Myocyte (in vitro differentiated cells): ENCODE measurements at regions not wholly inside any gene's neighbourhood (a gene's known extent, or its start where the extent isn't known, plus 50 kb on each side); places are given as distances from the start of the nearest gene placed in this dataset.

Source experiments
- DNase-seq: peaks from one replicate; pipeline ENCODE4 v3.0.0-alpha.2; 2012; ENCODE audit warnings: low read depth

GRCh38 chr10:105921348-105921747, 1243.2 kb downstream of the SORCS1 start:
- no peak for DNase-seq

GRCh38 chr10:105914432-105914831, 1250.1 kb downstream of the SORCS1 start:
- DNase-seq, result no peak

- no peak for DNase-seq
These were observed 1255.8 kb downstream of the SORCS1 start for GRCh38 chr10:105908701-105909100.

GRCh38 chr10:105885495-105885894, 1244.4 kb downstream of the SORCS3 start:
- DNase-seq, result no peak

- no peak for DNase-seq
These were observed 1238.3 kb downstream of the SORCS3 start for GRCh38 chr10:105879401-105879800.

GRCh38 chr10:105875050-105875449, 1234.0 kb downstream of the SORCS3 start:
- no peak for DNase-seq

GRCh38 chr10:105872665-105873064, 1231.6 kb downstream of the SORCS3 start:
- no peak for DNase-seq

- DNase-seq, result no peak
These were observed 1227.8 kb downstream of the SORCS3 start for GRCh38 chr10:105868935-105869334.

- DNase-seq, result no peak
These were observed 1223.8 kb downstream of the SORCS3 start for GRCh38 chr10:105864854-105865253.

- no peak for DNase-seq
These were observed 1216.5 kb downstream of the SORCS3 start for GRCh38 chr10:105857268-105858264.

- DNase-seq, result no peak
These were observed 1214.7 kb downstream of the SORCS3 start for GRCh38 chr10:105855791-105856190.

- DNase-seq, result no peak
These were observed 1203.8 kb downstream of the SORCS3 start for GRCh38 chr10:105844676-105845570.

- no peak for DNase-seq
These were observed 1203.2 kb downstream of the SORCS3 start for GRCh38 chr10:105844241-105844640.

GRCh38 chr10:105843786-105844185, 1202.7 kb downstream of the SORCS3 start:
- DNase-seq, result no peak

GRCh38 chr10:105840288-105840770, 1199.2 kb downstream of the SORCS3 start:
- DNase-seq, result no peak

GRCh38 chr10:105838392-105838791, 1197.3 kb downstream of the SORCS3 start:
- no peak for DNase-seq

- no peak for DNase-seq
These were observed 1196.9 kb downstream of the SORCS3 start for GRCh38 chr10:105837951-105838350.

- no peak for DNase-seq
These were observed 1193.4 kb downstream of the SORCS3 start for GRCh38 chr10:105834261-105835059.

GRCh38 chr10:105827133-105827532, 1186.0 kb downstream of the SORCS3 start:
- DNase-seq, result no peak

- no peak for DNase-seq
These were observed 1167.0 kb downstream of the SORCS3 start for GRCh38 chr10:105807935-105808587.
